ENCODE measurements at regions not wholly inside any gene's neighbourhood (a gene's known extent, or its start where the extent isn't known, plus 50 kb on each side); places are given as distances from the start of the nearest gene placed in this dataset.

GRCh38 chr5:56311306-56311905, 78.3 kb upstream of the ANKRD55 start:
- Histone ChIP-seq H3K4me3 (no peak overlapping the region), H3K27me3 (no peaks in the 10 kb centered on the region), H3K36me3 (no peaks in the 10 kb centered on the region), H3K27ac (no peak overlapping the region), H3K9me3 (peaks cover 0 to 9% (median 1%) of the 10 kb centered on the region in 11 donors), H3K4me1 (peaks cover 0 to 15% (median 0%) of the 10 kb centered on the region in 9 donors)
- DNase-seq (no peak), ATAC-seq (no peak)
- TF ChIP-seq CTCF (IDR thresholded peaks at IDR 0.05): no peak
- intact Hi-C loops (cut with DNase I): no loop called here
- WGBS, 2 donors: 57 to 59% methylated on average over 5 of the region's 5 CpGs

GRCh38 chr5:56310711-56311204, 77.6 kb upstream of the ANKRD55 start:
- H3K27me3 ChIP-seq: no peaks in the 10 kb centered on the region
- ATAC-seq (peak in 2 of 8 donors; percentile 18 to 19), DNase-seq (no peak)
- 44 to 46% methylated on average over 7 of the region's 7 CpGs for WGBS, 2 donors
- H3K27ac ChIP-seq: no peak overlapping the region
- intact Hi-C loops (cut with DNase I): no loop called here
- no peaks in the 10 kb centered on the region for H3K36me3 ChIP-seq
- H3K9me3 ChIP-seq: peaks cover 0 to 14% (median 5%) of the 10 kb centered on the region in 11 donors
- no peak overlapping the region for H3K4me3 ChIP-seq
- peaks cover 0 to 15% (median 0%) of the 10 kb centered on the region in 9 donors for H3K4me1 ChIP-seq
- TF ChIP-seq CTCF (IDR thresholded peaks at IDR 0.05): no peak

GRCh38 chr5:56309262-56309826, 76.2 kb upstream of the ANKRD55 start:
- DNase-seq (no peak), ATAC-seq (no peak)
- no peak for TF ChIP-seq CTCF (IDR thresholded peaks at IDR 0.05)
- H3K27me3 ChIP-seq: no peaks in the 10 kb centered on the region
- H3K4me1 ChIP-seq: peaks cover 0 to 15% (median 0%) of the 10 kb centered on the region in 9 donors
- peaks cover 0 to 14% (median 5%) of the 10 kb centered on the region in 11 donors for H3K9me3 ChIP-seq
- intact Hi-C loops (cut with DNase I): no loop called here
- H3K27ac ChIP-seq: no peak overlapping the region
- no peaks in the 10 kb centered on the region for H3K36me3 ChIP-seq
- no peak overlapping the region for H3K4me3 ChIP-seq
- 89 to 95% methylated on average over 2 of the region's 2 CpGs for WGBS, 2 donors

GRCh38 chr5:56307714-56308333, 74.7 kb upstream of the ANKRD55 start:
- no peak for DNase-seq
- Histone ChIP-seq H3K4me3 (no peak overlapping the region), H3K36me3 (no peaks in the 10 kb centered on the region), H3K4me1 (peaks cover 0 to 15% (median 0%) of the 10 kb centered on the region in 9 donors), H3K9me3 (peaks cover 0 to 14% (median 5%) of the 10 kb centered on the region in 11 donors), H3K27me3 (no peaks in the 10 kb centered on the region), H3K27ac (no peak overlapping the region)
- TF ChIP-seq CTCF (IDR thresholded peaks at IDR 0.05): no peak
- no peak for ATAC-seq
- intact Hi-C loops (cut with DNase I): no loop called here
- 89 to 90% methylated on average over 1 of the region's 1 CpG for WGBS, 2 donors

Measured in heart right ventricle (tissue), 16 donors.